Ammon's horn (tissue), 1 donor: ENCODE measurements at regions not wholly inside any gene's neighbourhood (a gene's known extent, or its start where the extent isn't known, plus 50 kb on each side); places are given as distances from the start of the nearest gene placed in this dataset.

Experiments used
- DNase-seq: peaks from one replicate; pipeline ENCODE4 v3.0.0-alpha.2; 2016; ENCODE audit warnings: low spot score

DNA sequence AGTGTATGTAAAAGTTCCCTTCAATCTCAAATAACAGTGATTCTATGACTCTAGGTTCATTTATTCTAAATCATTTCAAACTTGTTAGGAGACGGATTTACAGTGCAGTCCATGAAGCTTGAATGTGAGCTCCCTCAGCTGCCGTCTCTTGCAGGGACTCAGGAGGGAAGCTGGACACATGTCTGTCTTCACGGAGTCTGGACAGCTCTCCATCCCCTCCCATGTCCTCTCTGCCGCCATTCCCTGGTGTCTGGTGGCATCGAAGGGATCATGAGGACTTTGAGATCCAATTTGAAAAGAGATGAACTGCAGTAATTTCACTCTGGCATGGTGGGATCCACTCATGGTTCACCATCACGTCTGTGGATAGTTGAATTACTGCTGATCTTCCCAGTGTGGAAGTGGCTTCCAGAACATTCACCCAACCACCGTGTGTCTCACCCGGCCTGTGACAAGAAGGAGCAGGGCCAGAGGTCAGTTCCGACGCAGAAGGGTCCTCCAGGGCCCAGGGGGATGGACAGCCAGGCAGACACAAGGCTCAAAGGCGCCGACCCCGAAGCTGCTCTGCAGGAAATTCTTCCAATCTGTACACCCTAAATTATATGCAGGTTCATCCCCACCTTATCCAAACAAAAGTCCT lies 370.1 kb downstream of the THBS2 start:
- DNase-seq, result no peak

DNA sequence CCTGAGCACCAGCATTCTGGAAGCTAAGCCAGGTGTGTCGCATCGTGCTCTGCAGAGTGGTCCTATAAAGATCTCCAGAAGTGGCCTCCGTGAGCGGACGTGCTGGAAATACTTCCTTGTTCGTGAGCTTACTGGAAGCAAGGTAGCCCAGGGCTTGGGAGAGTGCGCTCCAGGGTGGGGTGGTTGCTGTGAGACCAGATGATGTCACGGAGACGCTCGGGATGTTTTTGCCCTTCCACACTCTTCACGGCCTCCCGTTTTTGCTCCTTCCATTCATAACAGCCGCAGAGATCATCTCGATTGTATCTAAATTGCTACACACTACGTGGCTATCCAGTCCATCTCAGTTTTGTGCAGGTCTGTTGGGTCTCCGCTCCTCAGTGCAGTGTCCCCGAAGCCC lies 373.4 kb downstream of the THBS2 start:
- DNase-seq, result no peak

DNA sequence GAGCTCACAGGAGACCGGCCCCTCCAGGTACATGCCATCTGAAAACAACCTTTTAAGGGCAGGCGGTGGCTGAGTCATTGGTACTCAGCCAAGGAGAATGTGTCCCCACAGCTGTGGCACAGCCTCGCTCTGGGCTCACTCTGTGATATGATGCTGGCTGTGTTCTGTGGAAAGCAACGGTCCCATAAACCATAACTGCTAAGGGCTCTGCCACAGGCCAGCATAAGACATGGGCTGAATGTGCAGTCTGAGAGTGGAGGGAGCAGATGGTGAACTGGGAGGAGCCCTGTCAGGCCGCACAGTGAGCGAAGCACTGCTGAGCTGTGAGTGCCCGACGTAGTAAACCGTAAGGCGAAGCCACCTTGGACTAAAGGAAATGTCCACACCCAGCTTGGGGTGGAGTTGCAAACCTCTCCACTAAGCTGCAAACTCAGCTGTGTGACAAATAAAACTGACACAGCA lies 375.8 kb downstream of the THBS2 start:
- DNase-seq, result peak; percentile 25

DNA sequence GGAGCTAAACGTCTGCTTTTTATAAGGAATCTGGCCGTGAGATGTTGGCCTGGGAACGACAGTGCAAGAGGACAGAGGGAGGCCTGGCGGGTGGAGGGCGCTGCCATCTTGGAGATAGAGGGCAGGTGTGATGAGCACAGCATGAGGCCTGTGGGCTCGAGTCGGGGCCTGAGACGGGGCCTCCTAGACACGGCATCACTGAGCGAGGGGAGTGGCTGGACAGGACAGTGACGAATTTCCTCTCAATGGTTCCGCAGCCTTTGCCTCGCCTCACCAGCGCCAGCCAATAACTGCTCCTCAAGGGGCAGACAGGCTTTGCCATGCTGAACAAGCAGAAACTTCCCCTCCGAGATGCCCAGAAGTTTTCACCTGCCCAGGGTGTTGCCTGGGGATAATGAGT lies 376.7 kb downstream of the THBS2 start:
- DNase-seq, result no peak

DNA sequence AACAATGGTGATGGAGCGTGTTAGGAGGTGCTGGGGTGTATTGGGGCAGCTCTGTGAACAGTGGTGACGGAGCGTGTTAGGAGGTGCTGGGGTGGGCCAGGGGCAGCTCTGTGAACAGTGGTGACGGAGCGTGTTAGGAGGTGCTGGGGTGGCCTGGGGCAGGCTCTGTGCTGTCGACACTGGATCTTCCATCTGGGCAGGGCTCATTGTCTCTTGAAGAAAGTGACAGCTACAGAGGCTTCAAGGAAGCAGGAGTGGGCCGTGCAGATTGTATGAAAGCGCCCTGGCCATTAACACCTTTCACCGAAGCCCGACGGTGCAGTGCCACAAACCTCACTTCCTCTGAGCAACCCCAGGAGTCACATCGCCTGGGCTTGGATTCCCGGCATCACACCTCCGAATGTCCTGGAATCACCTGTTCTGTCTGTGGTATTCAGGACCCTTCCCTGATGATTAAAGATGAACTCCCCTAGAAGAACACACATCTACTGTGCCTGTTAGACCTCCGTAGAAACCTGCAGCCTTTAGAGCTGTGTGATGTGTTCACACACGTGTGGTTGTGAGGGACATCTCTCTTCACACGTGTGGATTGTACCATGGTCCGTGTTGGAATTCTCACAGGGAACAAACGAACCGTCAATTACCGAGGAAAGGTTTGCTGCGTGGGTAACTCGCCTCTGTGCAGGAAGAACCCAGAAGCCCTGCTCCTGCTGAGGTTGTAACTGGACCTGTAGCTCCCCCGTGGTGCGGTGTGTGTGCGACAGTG lies 377.7 kb downstream of the THBS2 start:
- no peak for DNase-seq

DNA sequence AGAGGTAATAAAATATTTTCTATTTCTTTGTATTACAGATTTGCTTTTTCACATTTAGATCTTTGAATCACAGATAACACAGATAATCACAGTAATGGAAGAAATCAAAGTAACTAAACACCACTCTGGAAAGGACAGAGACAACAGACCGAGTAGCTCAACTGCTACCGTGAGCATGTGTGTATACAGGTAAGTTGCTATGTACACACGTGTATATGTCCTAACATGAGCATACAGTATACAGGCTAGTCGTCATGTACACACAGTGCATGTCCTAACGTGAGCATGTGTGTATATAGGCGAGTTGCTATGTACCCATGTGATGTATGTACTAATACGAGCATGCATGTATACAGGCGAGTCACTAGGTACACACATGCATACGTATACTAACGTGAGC lies 379.0 kb downstream of the THBS2 start:
- DNase-seq, result no peak

DNA sequence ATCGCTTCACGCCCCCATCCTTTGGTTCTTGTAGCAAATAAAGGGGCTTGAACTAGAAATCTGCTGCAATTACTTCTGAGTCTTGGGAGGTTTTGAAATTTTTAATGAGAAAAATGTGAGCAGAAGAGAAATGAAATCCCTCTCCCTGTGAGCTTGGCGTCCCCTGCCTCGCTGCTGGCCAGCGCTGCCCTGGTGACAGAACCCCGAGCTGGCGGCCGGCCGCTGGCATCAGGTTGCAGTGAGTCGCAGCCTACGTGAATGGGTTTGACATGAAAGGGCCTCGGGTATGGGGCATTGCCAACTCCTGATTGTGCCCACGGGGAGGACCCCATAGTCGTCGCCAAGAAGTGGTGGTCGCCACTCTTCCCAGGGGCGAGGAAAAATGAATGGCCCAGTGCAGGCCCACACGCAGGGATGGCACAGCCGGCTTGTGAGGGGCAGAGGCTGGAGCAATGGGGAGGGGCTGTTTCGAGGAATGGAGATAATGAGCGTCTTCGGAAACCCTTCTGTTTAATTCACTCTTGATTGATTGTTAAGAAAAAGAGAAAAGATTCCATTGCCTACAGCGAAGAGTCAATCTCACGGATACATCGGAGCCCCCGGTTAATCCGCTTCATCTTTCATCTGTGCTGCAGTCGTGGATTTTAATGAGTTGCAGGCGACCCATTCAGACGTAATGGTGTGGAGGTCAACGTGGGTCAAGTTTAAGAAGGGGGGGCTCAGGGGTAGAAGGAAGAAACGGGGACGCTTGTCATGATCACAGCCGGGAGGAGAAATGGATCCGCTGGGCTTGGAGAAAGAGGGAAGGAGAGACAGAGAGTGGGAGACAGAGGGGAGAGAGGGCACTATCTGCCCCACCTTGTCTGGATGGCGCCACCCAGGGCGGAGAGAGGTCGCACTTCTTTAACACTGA lies 380.1 kb downstream of the THBS2 start:
- DNase-seq, result no peak

DNA sequence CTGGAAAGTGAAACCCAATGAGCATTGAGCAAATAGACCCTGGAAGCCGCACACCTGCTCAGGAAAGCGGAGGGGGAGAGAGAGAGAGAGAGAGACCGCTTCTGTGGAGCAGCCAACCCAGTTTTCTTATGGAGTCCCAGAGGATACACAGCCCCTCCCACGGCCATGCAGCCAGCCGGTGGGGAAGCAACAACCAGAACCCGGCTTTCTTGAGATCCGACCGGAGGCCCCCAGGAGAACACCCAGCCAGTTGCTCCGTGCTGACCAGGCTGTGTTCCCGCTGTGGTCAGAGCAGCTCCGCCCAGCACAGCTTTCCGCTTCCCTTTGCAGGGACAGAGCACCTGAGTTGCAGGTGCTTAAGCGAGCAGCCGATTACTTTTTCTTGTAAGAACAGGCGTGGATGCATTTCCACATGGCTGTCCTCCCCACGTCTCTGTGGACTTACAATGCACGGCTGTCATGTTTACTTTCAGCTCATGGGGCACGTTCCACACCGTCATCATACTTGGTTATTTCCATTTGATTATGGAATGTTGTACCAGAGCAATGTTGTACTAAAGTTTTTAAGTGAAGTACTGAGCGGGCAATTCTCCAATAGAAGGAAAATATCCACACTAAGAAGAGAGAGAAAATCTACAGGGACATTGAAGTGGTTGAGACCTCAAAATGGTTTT lies 381.9 kb downstream of the THBS2 start:
- DNase-seq, result no peak

DNA sequence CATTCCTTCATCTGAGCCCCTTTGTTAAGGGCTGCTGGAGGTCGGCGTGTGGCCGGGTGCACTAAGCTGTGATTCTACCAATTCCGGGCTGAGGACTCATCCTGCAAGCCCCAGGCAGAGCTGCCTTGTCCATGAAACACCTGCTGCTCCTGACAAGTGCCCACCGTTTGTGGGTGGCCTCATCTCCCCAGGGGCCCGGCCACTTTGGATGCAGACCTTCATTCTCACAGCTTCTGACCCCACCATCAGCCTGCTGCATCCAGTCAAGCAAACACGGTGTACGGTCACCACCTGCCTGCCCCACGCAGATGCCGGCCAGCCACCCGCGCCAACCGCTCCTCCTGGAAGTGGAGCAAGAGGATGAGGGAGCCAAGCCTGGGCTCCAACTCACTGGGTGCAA lies 382.7 kb downstream of the THBS2 start:
- no peak for DNase-seq

DNA sequence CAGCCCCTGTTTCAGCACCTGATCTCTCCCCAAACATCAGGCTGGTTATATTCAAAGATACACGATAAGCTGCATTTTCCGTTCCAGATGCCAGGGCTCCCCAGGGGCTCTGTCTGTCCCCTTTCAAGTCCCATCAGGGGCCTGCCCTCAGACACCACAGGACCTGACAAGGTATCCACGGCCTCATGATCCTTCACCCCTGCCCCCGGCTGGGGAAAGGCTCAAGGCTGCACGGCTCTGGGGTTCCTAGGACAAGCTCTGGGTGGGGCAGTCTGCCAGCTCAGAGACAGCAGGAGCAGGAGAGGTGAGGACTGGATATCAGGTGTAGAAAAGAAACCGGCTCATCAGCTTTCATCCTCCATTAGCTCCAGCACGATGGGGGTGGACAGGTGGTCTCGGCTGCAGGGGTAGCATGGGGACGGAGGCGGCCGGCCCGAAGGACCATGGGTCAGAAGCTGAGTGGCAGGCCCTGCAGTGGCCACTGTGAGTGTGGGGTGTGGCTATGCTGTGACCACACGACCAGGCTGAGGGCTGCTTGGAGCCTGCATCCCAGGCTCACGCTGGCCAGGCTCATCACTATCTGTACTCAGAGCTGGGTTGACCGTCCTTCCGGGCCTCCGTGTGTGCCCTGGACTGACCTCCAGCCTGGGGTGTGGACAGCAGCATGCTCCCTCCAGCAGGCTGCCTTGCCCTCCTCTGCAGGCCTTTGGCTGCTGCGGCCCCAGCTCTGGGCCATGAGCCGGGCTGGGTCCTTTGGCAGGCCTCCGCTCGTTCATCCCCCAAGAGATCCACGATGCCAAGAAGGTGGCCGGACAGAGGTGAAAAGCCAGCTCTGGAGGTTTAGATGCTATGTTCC lies 386.2 kb downstream of the THBS2 start:
- no peak for DNase-seq

DNA sequence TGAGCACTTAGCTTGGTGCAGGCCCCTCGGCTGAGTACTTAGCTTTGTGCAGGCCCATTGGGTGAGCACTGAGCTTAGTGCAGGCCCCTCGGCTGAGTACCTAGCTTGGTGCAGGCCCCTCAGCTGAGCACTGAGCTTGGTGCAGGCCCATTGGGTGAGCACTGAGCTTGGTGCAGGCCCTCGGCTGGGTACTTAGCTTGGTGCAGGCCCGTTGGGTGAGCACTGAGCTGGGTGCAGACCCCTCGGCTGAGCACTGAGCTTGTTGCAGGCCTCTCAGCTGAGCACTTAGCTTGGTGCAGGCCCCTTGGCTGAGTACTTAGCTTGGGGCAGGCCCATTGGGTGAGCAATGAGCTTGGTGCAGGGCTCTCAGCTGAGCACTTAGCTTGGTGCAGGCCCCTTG lies 387.1 kb downstream of the THBS2 start:
- no peak for DNase-seq

DNA sequence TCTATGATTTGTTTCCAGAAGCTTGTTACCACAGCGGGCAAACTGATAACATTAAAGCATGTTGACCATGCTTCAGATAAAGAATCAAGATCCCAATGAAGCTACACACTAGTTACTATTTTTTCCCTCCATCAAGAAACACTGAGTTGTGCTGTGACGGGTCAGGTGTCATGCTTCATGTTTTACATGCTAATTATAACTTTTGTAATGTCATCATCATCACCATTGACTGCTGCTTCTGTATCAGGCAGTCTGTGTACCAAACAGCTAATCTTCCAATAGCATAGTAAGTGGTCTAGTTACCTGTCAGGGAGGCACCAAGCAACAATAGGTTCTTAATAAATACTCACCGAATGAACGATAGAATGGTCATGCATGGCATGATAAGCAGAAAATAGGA lies 388.1 kb downstream of the THBS2 start:
- no peak for DNase-seq

DNA sequence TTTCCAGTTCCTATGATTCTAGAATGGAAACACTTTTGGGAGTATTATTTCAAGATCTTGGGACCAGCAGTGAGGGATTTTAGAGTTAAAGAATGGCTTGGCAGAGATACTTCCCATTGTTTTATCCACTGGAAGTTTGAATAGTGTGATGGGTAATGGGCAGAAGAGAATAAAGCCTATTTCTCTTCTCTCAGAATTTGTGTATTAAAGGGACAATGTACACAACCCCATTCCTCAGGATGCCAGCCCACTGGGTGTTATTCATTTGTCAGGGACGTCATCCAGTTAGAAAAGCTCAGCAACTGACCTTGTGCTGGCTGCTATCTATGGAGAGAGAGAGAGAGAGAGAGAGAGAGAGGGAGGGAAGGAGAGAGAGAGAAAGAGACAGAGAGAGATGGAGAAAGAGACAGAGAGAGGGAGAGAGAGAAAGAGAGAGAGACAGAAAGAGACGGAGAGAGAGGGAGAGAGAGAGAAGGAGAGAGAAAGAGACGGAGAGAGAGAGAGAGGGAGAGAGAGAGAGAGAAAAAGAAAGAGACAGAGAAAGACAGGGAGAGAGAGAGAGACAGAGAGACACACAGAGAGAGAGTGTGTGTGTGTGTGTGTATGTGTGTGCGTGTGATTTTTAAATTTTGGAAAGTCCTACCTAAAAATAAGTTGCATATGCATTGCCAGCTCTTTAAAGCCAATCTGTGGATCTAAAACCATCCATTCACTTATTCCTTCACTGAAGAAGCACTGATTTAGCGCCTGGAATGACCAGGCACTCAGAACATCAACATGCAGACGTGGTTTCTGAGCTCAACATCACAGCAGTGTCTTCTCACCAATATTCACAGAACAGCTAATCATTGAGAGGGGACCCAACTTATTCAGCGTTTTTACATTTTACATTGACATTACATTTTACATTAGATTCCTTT lies 388.8 kb downstream of the THBS2 start:
- peak; percentile 78 for DNase-seq

DNA sequence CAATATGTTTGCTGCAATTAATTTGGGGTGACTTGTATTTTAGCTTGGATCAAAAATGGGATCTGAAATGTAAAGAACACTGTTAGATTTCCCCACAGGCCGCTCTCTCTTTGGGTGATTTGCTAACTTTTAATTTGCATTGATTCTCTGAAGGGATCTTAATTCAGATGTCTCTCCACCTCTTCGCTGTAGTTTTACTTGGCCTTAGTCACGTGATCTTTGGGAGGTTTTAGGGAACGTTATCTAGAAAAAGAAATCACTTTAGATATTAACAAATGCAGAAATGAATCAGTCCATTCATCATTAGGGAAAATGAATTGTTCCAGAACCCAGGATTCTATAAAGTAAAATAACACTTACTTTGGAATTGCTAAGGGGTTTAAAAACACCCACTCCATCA lies 390.2 kb downstream of the THBS2 start:
- no peak for DNase-seq

DNA sequence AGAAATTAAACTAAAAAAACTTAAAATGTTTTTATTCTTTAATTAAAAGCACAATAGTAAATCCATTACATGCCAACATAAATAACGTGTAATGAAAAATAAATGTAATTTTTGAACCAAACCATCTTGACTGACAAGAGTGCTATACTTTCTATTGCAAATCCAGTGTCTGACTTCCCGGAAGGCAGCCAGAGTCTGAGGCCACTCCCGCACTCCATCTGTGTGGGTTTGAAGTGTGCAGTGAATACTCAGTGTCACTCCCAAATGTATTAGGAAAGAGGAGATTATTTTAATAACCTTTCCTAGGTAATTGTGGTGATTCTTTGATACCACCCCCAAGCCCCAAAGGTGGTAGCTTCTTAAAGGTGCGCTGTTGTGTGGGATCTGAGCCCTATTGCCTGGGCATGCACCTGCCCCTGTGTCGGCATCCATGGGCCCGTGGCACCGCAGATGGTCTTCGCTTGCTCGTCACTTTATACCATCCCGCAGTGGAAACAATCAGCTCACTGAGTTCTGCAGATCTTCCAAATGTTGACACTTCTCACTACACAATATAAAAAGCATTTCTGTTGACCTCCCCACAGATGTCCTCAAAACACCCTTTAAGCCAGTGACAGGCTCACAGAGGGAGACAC lies 391.2 kb downstream of the THBS2 start:
- DNase-seq, result no peak

DNA sequence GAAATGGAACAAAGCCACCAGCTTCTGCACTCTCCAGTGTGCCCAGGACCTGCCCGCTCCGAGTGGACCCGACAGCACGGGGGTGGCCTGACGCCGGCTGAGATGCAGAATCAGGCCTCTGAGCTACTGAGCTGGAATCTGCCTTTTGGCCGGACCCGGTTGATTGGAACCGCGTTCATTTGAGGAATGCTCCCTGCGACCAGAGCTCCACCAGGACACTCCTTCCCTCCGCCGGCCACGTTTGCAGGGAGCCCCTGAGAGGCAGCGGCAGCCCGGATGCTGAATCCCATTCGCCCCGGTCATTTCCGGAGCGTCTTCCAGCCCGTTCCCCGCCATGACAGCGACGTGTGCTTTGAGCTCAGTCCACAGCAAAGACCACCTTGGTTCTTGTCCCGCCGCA lies 392.7 kb downstream of the THBS2 start:
- DNase-seq, result no peak

DNA sequence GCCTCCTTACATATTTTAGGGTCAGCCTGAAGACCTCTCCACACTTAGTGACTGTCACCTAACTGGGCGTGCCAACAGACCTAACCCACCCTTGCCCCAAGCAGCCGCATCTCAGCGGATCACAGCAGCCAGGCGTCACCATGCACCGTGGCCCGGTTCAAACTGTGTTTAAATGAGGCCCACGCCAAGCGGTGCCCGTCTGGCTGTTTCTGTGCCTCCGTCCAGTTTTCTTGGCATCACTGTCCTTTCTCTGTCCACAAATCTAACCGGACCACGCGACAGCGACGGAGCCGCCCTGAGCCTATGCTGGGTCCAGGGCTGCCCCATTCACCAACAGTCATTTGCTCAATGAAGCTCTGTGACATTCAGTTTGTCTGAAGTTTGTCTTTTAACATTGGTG lies 393.3 kb downstream of the THBS2 start:
- DNase-seq, result no peak

DNA sequence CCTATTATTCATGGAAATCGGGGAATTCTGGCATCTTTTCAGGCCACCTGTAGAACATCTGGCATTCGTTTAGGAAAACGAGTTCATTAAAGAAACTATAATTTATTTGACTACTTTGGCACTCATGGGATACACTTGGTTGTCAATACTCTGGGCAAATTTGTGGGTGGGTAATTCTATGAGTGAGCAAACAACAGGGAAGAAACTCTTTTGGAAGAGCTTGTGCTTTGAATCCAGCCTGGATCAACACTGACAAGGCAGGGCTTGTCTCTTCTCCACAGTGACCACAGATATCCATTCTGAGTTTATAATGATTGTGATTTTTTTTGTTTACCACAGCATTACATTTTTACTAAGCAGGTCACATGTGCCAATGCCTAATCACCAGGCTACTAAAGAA lies 394.7 kb downstream of the THBS2 start:
- no peak for DNase-seq

DNA sequence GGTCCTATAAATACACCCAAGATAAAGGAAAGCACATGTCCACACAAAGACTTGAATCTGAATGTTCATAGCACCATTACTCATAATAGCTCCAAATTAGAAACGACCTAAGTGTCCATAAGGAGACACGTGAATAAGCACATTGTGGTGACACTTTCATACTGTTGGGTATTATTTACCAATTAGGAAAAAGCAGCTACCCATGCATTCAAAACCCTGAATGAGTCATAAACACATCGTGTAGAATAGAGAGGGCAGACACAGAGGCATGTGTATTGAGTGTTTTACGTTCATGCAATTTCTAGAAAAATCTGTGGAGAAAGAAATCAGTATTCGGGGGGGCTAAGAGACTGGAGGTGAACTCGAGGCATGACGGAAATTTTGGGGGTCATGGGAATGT lies 396.7 kb downstream of the THBS2 start:
- no peak for DNase-seq
